A549 (cell line): ENCODE measurements at regions not wholly inside any gene's neighbourhood (a gene's known extent, or its start where the extent isn't known, plus 50 kb on each side); places are given as distances from the start of the nearest gene placed in this dataset.

ENCODE experiments used
- CBX2 ChIP-seq: fragments of 200-600 bp; sonication (generic); IDR thresholded peaks from 2 replicates; pipeline ENCODE4 v1.6.1; 2016; ENCODE audit warnings: low read depth, mild to moderate bottlenecking, borderline replicate concordance
- CHD2 ChIP-seq: fragments of 150-350 bp; IDR thresholded peaks from 2 replicates; pipeline ENCODE4 v1.6.1; 2014; ENCODE audit warnings: low read length; ENCODE audit not compliant: partially characterized antibody
- CTCF ChIP-seq: fragments of >200 bp; sonication (Bioruptor Twin); formaldehyde crosslinking; IDR thresholded peaks from 3 replicates; pipeline ENCODE4 v1.5.1; 2016
- EP300 ChIP-seq, 2 experiments: fragments of >200 bp; sonication (Bioruptor Twin); formaldehyde crosslinking; IDR thresholded peaks; 2 replicates in 1 of 2; 3 replicates in 1 of 2; pipeline ENCODE4 v1.6.1; 2016 to 2017
- JUN ChIP-seq, 2 experiments: fragments of >200 bp; sonication (Bioruptor Twin); formaldehyde crosslinking; IDR thresholded peaks; 2 replicates in 1 of 2; 3 replicates in 1 of 2; pipeline ENCODE4 v1.6.1; 2016 to 2017
- POLR2A ChIP-seq: IDR thresholded peaks from 2 replicates; pipeline ENCODE4 v1.6.1; 2012; ENCODE audit warnings: mild to moderate bottlenecking, low read length
- RAD21 ChIP-seq, 2 experiments: fragments of >200 bp in 1 of 2; sonication (Bioruptor Twin) in 1 of 2; formaldehyde crosslinking in 1 of 2; IDR thresholded peaks in 1 of 2; conservative IDR thresholded peaks in 1 of 2; 2 replicates in 1 of 2; 3 replicates in 1 of 2; pipeline ENCODE4 v1.6.1; 2012 to 2018; ENCODE audit warnings: inconsistent platforms in 1 of 2
- RFX5 ChIP-seq: fragments of 450-650 bp; IDR thresholded peaks from 2 replicates; pipeline ENCODE4 v1.7.1; 2014; ENCODE audit warnings: antibody characterized with exemption, mild to moderate bottlenecking, moderate library complexity

- no peak for TF ChIP-seq CTCF
- TF ChIP-seq CHD2 = no peak
- no peak for TF ChIP-seq RFX5
- TF ChIP-seq POLR2A = no peak
- TF ChIP-seq EP300 (IDR thresholded peaks at IDR 0.05) = no peak
- no peak for TF ChIP-seq RAD21 (conservative IDR thresholded peaks at IDR 0.05 in 1 of 2, IDR thresholded peaks at IDR 0.05 in 1 of 2)
- TF ChIP-seq JUN (IDR thresholded peaks at IDR 0.05) = no peak
- no peak for TF ChIP-seq CBX2
Observed at GRCh38 chr10:47156873-47157272, 143.1 kb upstream of the GDF10 start.
